ENCODE measurements at regions not wholly inside any gene's neighbourhood (a gene's known extent, or its start where the extent isn't known, plus 50 kb on each side); places are given as distances from the start of the nearest gene placed in this dataset.

- TF ChIP-seq SP1 (IDR thresholded peaks at IDR 0.05; ENCODE audit: low read depth, low read length): no peak
- TF ChIP-seq RAD51 (IDR thresholded peaks at IDR 0.05): no peak
These were observed 1973.9 kb upstream of the LRRTM1 start (continued) for GRCh38 chr2:82278416-82278815.

- ChIA-PET CTCF (no interaction called here), RAD21 (ENCODE audit: unreplicated experiment) (no interaction called here), SMC1A (ENCODE audit: uncharacterized antibody, unreplicated experiment) (interaction anchor here (0.7 to 1.0 kb wide), 3 partner anchors 9 to 65 kb away, joined by 3 to 5 read pairs (median 3); no protein-coding TSS in a partner anchor), POLR2A (no interaction called here)
- H3K4me2 ChIP-seq (ENCODE audit: control insufficient read depth, insufficient read depth): no peak overlapping the region
- H2AFZ ChIP-seq (ENCODE audit: control insufficient read depth, low read depth, low read length): no peak overlapping the region
- no peaks in the 10 kb centered on the region for H3K27me3 ChIP-seq (replicated peaks in 1 of 2; ENCODE audit: control insufficient read depth in 2 of 2, insufficient read depth in 2 of 2, low read length in 1 of 2)
- TF ChIP-seq TARDBP (IDR thresholded peaks at IDR 0.05; ENCODE audit: borderline replicate concordance) (no peak), EED (IDR thresholded peaks at IDR 0.05; ENCODE audit: low read depth) (no peak), MEF2A (IDR thresholded peaks at IDR 0.05; ENCODE audit: insufficient read depth, low read depth, low read length) (no peak), SMAD5 (IDR thresholded peaks at IDR 0.05; ENCODE audit: low read depth) (no peak), ZNF217 (IDR thresholded peaks at IDR 0.05) (no peak), EP300 (IDR thresholded peaks at IDR 0.05; ENCODE audit: borderline replicate concordance in 1 of 2, control insufficient read depth in 1 of 2, low read depth in 2 of 2, low read length in 2 of 2) (no peak), SREBF1 (IDR thresholded peaks at IDR 0.05; ENCODE audit: low read length) (no peak), CHD2 (IDR thresholded peaks at IDR 0.05; ENCODE audit: borderline replicate concordance, low read depth, low read length) (no peak), ZNF207 (IDR thresholded peaks at IDR 0.05; ENCODE audit: borderline replicate concordance) (no peak), POLR2AphosphoS5 (IDR thresholded peaks at IDR 0.05; ENCODE audit: low read length) (no peak), MLLT1 (IDR thresholded peaks at IDR 0.05) (no peak), SMARCA5 (IDR thresholded peaks at IDR 0.05) (no peak)
- H3K9ac ChIP-seq (ENCODE audit: control insufficient read depth, insufficient read depth, low read length): no peak overlapping the region
- no peak overlapping the region for H3K27ac ChIP-seq (ENCODE audit: control insufficient read depth, insufficient read depth)
- ATAC-seq (no peak), FAIRE-seq (no peak), DNase-seq (ENCODE audit: low read depth, low spot score) (no peak)
- H3K79me2 ChIP-seq (ENCODE audit: control insufficient read depth, insufficient read depth, low read length): no peaks in the 10 kb centered on the region
- no TSS peak for BruUV-seq (replicated peaks)
- in situ Hi-C loops (cut with MboI): no loop called here
- no peaks in the 10 kb centered on the region for H3K4me1 ChIP-seq (ENCODE audit: control insufficient read depth, insufficient read depth, low read length)
- no peaks in the 10 kb centered on the region for H4K20me1 ChIP-seq (ENCODE audit: control insufficient read depth, insufficient read depth)
- 45% methylated on average over 2 of the region's 2 CpGs for WGBS (ENCODE audit: insufficient coverage, insufficient replicate concordance, low lambda C conversion rate, missing lambda C conversion rate)
- H3K4me3 ChIP-seq: no peak overlapping the region
- H3K36me3 ChIP-seq (ENCODE audit: control insufficient read depth in 2 of 2, insufficient read depth in 2 of 2, low read length in 1 of 2): no peaks in the 10 kb centered on the region
- intact Hi-C loops (cut with micrococcal nuclease; ENCODE audit: unreplicated experiment): no loop called here
- H3K9me3 ChIP-seq (replicated peaks; ENCODE audit: control insufficient read depth, insufficient read depth, low read length): no peaks in the 10 kb centered on the region
These were observed 1971.0 kb upstream of the LRRTM1 start for GRCh38 chr2:82275599-82275998.
